Sigmoid colon (tissue), 6 donors: ENCODE measurements at regions not wholly inside any gene's neighbourhood (a gene's known extent, or its start where the extent isn't known, plus 50 kb on each side); places are given as distances from the start of the nearest gene placed in this dataset.

ENCODE experiments used
- DNase-seq: peaks from one replicate; pipeline ENCODE4 v3.0.0-alpha.2; 2019
- H3K27ac ChIP-seq, 4 donors: fragments of 200-600 bp; sonication (generic); one replicate each; pipeline ENCODE4 v1.5.1; 2016 to 2019; ENCODE audit warnings: mild to moderate bottlenecking in 1 of 4
- H3K27me3 ChIP-seq, 3 donors: fragments of 200-600 bp; sonication (generic); one replicate each; pipeline ENCODE4 v1.5.1; 2019; ENCODE audit warnings: mild to moderate bottlenecking in 1 of 3
- H3K36me3 ChIP-seq, 4 donors: fragments of 200-600 bp; sonication (generic); one replicate each; pipeline ENCODE4 v1.5.1; 2016 to 2019
- H3K4me1 ChIP-seq, 4 donors: fragments of 200-600 bp; sonication (generic); one replicate each; pipeline ENCODE4 v1.5.1; 2017 to 2019
- H3K4me3 ChIP-seq, 4 donors: fragments of 200-600 bp; sonication (generic); one replicate each; pipeline ENCODE4 v1.5.1; 2017 to 2019; ENCODE audit warnings: mild to moderate bottlenecking in 2 of 4, moderate library complexity in 1 of 4
- H3K9me3 ChIP-seq, 4 donors: fragments of 200-600 bp in 3 of 4; sonication (generic) in 3 of 4; one replicate each; pipeline versions ENCODE4 v1.5.1 to v1.6.1; 2013 to 2019
- CTCF ChIP-seq, 4 experiments: fragments of 450-650 bp in 3 of 4; fragments of 200-600 bp in 1 of 4; IDR thresholded peaks; one replicate each; pipeline ENCODE4 v1.5.1; 2016 to 2019; ENCODE audit warnings: antibody characterized with exemption in 4 of 4, mild to moderate bottlenecking in 3 of 4, moderate library complexity in 2 of 4
- EP300 ChIP-seq, 4 donors: sonication (generic); formaldehyde crosslinking; IDR thresholded peaks; one replicate each; pipeline ENCODE4 v1.6.1; 2017; ENCODE audit warnings: antibody characterized with exemption in 4 of 4
- POLR2A ChIP-seq, 2 donors: fragments of 450-650 bp; IDR thresholded peaks; one replicate each; pipeline ENCODE4 v1.6.1; 2016; ENCODE audit warnings: antibody characterized with exemption in 2 of 2, mild to moderate bottlenecking in 2 of 2, moderate library complexity in 2 of 2
- POLR2AphosphoS5 ChIP-seq, 4 donors: sonication (generic); formaldehyde crosslinking; IDR thresholded peaks; one replicate each; pipeline ENCODE4 v1.6.1; 2017; ENCODE audit warnings: antibody characterized with exemption in 4 of 4
- WGBS, 2 donors: extraction: QIAGEN DNeasy Blood & Tissue Kit; methylation state at CpG; one replicate each; pipeline ENCODE4 v1.1.7; 2013; 5-methylcytosine and 5-hydroxymethylcytosine counted together
- intact Hi-C: fragments of 100-400 bp; cut with DNase I; formaldehyde crosslinking; loops from one replicate; pipeline ENCODE4 v1.15.1; 2023
- donor health status: healthy with polysubstance abuse.
- donor health status: healthy.

GRCh38 chr4:63269156-63269555 lies 1140.1 kb downstream of the TECRL start:
- WGBS, 2 donors: 85 to 91% methylated on average over 1 of the region's 1 CpG
- Histone ChIP-seq H3K4me1 (no peaks in the 10 kb centered on the region), H3K27me3 (no peaks in the 10 kb centered on the region), H3K27ac (no peak overlapping the region), H3K9me3 (no peaks in the 10 kb centered on the region), H3K36me3 (no peaks in the 10 kb centered on the region), H3K4me3 (no peak overlapping the region)
- DNase-seq: no peak
- intact Hi-C loops: no loop called here
- TF ChIP-seq CTCF (IDR thresholded peaks at IDR 0.05): no peak
- no peak for TF ChIP-seq EP300 (IDR thresholded peaks at IDR 0.05)
- TF ChIP-seq POLR2A (IDR thresholded peaks at IDR 0.05): no peak
- no peak for TF ChIP-seq POLR2AphosphoS5 (IDR thresholded peaks at IDR 0.05)

- 63 to 83% methylated on average over 1 of the region's 1 CpG for WGBS, 2 donors
- Histone ChIP-seq H3K27me3 (no peaks in the 10 kb centered on the region), H3K9me3 (no peaks in the 10 kb centered on the region), H3K27ac (no peak overlapping the region), H3K4me1 (no peaks in the 10 kb centered on the region), H3K36me3 (no peaks in the 10 kb centered on the region), H3K4me3 (no peak overlapping the region)
- no peak for DNase-seq
- intact Hi-C loops: no loop called here
- TF ChIP-seq POLR2AphosphoS5 (IDR thresholded peaks at IDR 0.05) (no peak), EP300 (IDR thresholded peaks at IDR 0.05) (no peak), CTCF (IDR thresholded peaks at IDR 0.05) (no peak), POLR2A (IDR thresholded peaks at IDR 0.05) (no peak)
Observed at GRCh38 chr4:63233671-63234070, 1175.6 kb downstream of the TECRL start.

- no peak overlapping the region for H3K27ac ChIP-seq
- H3K36me3 ChIP-seq: no peaks in the 10 kb centered on the region
- TF ChIP-seq CTCF (IDR thresholded peaks at IDR 0.05) (no peak), POLR2A (IDR thresholded peaks at IDR 0.05) (no peak), EP300 (IDR thresholded peaks at IDR 0.05) (no peak), POLR2AphosphoS5 (IDR thresholded peaks at IDR 0.05) (no peak)
- DNase-seq: no peak
- no peaks in the 10 kb centered on the region for H3K9me3 ChIP-seq
- H3K27me3 ChIP-seq: no peaks in the 10 kb centered on the region
- intact Hi-C loops: no loop called here
- H3K4me1 ChIP-seq: no peaks in the 10 kb centered on the region
- no peak overlapping the region for H3K4me3 ChIP-seq
- 19 to 72% methylated on average over 1 of the region's 1 CpG for WGBS, 2 donors
Observed at GRCh38 chr4:63232058-63232457, 1177.2 kb downstream of the TECRL start.

GRCh38 chr4:63226229-63226628 lies 1183.0 kb downstream of the TECRL start:
- Histone ChIP-seq H3K36me3 (no peaks in the 10 kb centered on the region), H3K27ac (no peak overlapping the region), H3K4me1 (no peaks in the 10 kb centered on the region), H3K9me3 (no peaks in the 10 kb centered on the region), H3K4me3 (no peak overlapping the region), H3K27me3 (no peaks in the 10 kb centered on the region)
- WGBS, 2 donors: 77 to 89% methylated on average over 1 of the region's 1 CpG
- intact Hi-C loops: no loop called here
- TF ChIP-seq CTCF (IDR thresholded peaks at IDR 0.05): no peak
- DNase-seq: no peak

- no peak overlapping the region for H3K4me3 ChIP-seq
- 91% methylated on average over 3 of the region's 3 CpGs for WGBS, 2 donors
- no peaks in the 10 kb centered on the region for H3K4me1 ChIP-seq
- no peaks in the 10 kb centered on the region for H3K36me3 ChIP-seq
- H3K27ac ChIP-seq: no peak overlapping the region
- TF ChIP-seq CTCF (IDR thresholded peaks at IDR 0.05): no peak
- no peak for TF ChIP-seq POLR2AphosphoS5 (IDR thresholded peaks at IDR 0.05)
- TF ChIP-seq POLR2A (IDR thresholded peaks at IDR 0.05): no peak
- TF ChIP-seq EP300 (IDR thresholded peaks at IDR 0.05): no peak
- H3K27me3 ChIP-seq: no peaks in the 10 kb centered on the region
- DNase-seq: no peak
- H3K9me3 ChIP-seq: peaks cover 0 to 3% (median 0%) of the 10 kb centered on the region in 4 donors
- intact Hi-C loops: no loop called here
Observed at GRCh38 chr4:63222466-63222865, 1186.8 kb downstream of the TECRL start.
